Liver (tissue), 8 donors: ENCODE measurements at regions not wholly inside any gene's neighbourhood (a gene's known extent, or its start where the extent isn't known, plus 50 kb on each side); places are given as distances from the start of the nearest gene placed in this dataset.

Experiments
- DNase-seq: peaks from one replicate; pipeline ENCODE4 v3.0.0-alpha.2; 2017; ENCODE audit warnings: low spot score
- H3K27ac ChIP-seq, 2 donors: one replicate each; pipeline ENCODE4 v1.7.0; 2013; ENCODE audit warnings: inconsistent platforms in 2 of 2, low read length in 2 of 2, control low read depth in 1 of 2, low read depth in 1 of 2, mild to moderate bottlenecking in 1 of 2
- H3K27me3 ChIP-seq, 4 donors: one replicate each; pipeline versions ENCODE4 v1.6.1 to v1.7.0; 2013; ENCODE audit warnings: low read length in 3 of 4, inconsistent platforms in 1 of 4, mild to moderate bottlenecking in 1 of 4, moderate library complexity in 1 of 4; ENCODE audit not compliant: control insufficient read depth in 4 of 4, insufficient read depth in 4 of 4
- H3K36me3 ChIP-seq, 4 donors: one replicate each; pipeline versions ENCODE4 v1.6.1 to v1.7.0; 2013; ENCODE audit warnings: low read length in 3 of 4, mild to moderate bottlenecking in 3 of 4, low read depth in 1 of 4, moderate library complexity in 1 of 4; ENCODE audit not compliant: control insufficient read depth in 4 of 4, insufficient read depth in 3 of 4
- H3K4me1 ChIP-seq, 4 donors: one replicate each; pipeline versions ENCODE4 v1.6.1 to v1.7.0; 2013; ENCODE audit warnings: low read length in 3 of 4, mild to moderate bottlenecking in 3 of 4, moderate library complexity in 1 of 4; ENCODE audit not compliant: control insufficient read depth in 4 of 4, insufficient read depth in 4 of 4
- H3K4me3 ChIP-seq, 3 donors: one replicate each; pipeline versions ENCODE4 v1.6.1 to v1.7.0; 2013; ENCODE audit warnings: low read length in 3 of 3, control low read depth in 1 of 3, low read depth in 1 of 3, mild to moderate bottlenecking in 1 of 3
- H3K9ac ChIP-seq, 2 donors: one replicate each; pipeline ENCODE4 v1.7.0; 2013; ENCODE audit warnings: low read length in 2 of 2, mild to moderate bottlenecking in 2 of 2, moderate library complexity in 2 of 2, control low read depth in 1 of 2, low read depth in 1 of 2
- H3K9me3 ChIP-seq, 4 donors: one replicate each; pipeline versions ENCODE4 v1.6.1 to v1.7.0; 2013; ENCODE audit warnings: low read length in 3 of 4; ENCODE audit not compliant: control insufficient read depth in 4 of 4
- FOXA1 ChIP-seq: IDR thresholded peaks from 2 replicates; pipeline ENCODE4 v1.6.1; 2016; ENCODE audit warnings: antibody characterized with exemption
- FOXA2 ChIP-seq: IDR thresholded peaks from 2 replicates; pipeline ENCODE4 v1.6.1; 2016; ENCODE audit warnings: antibody characterized with exemption
- GABPA ChIP-seq, 2 donors: IDR thresholded peaks in 1 of 2; conservative IDR thresholded peaks in 1 of 2; 2 replicates each; pipeline ENCODE4 v1.6.1; 2016; ENCODE audit warnings: antibody characterized with exemption in 2 of 2, mild to moderate bottlenecking in 1 of 2, moderate library complexity in 1 of 2
- JUND ChIP-seq, 2 donors: IDR thresholded peaks; 2 replicates each; pipeline ENCODE4 v1.6.1; 2016; ENCODE audit warnings: antibody characterized with exemption in 2 of 2
- NR2F2 ChIP-seq: IDR thresholded peaks from 2 replicates; pipeline ENCODE4 v1.6.1; 2016; ENCODE audit warnings: antibody characterized with exemption
- RAD21 ChIP-seq, 2 donors: IDR thresholded peaks; 2 replicates each; pipeline ENCODE4 v1.6.1; 2016; ENCODE audit warnings: antibody characterized with exemption in 2 of 2, mild to moderate bottlenecking in 2 of 2
- RXRA ChIP-seq, 2 donors: IDR thresholded peaks; 2 replicates each; pipeline ENCODE4 v1.6.1; 2017 to 2018; ENCODE audit warnings: antibody characterized with exemption in 2 of 2, mild to moderate bottlenecking in 1 of 2
- SP1 ChIP-seq: IDR thresholded peaks from 2 replicates; pipeline ENCODE4 v1.6.1; 2018; ENCODE audit warnings: antibody characterized with exemption, mild to moderate bottlenecking
- TAF1 ChIP-seq: conservative IDR thresholded peaks from 2 replicates; pipeline ENCODE4 v1.6.1; 2016; ENCODE audit warnings: antibody characterized with exemption, mild to moderate bottlenecking
- YY1 ChIP-seq: IDR thresholded peaks from 2 replicates; pipeline ENCODE4 v1.6.1; 2016; ENCODE audit warnings: antibody characterized with exemption, mild to moderate bottlenecking
- WGBS: extraction: QIAGEN DNeasy Blood & Tissue Kit; methylation state at CpG from one replicate; pipeline ENCODE4 v1.1.7; 2013; 5-methylcytosine and 5-hydroxymethylcytosine counted together
- TF ChIP-seq, protein P1 (sequence below): fragments of 150-350 bp; IDR thresholded peaks from 2 replicates; pipeline ENCODE4 v1.5.1; 2017; ENCODE audit warnings: improper control_type of control experiment, low read depth, low read length; ENCODE audit not compliant: missing input control
- TF ChIP-seq, protein P2 (sequence below): IDR thresholded peaks from 2 replicates; pipeline ENCODE4 v1.6.1; 2016; ENCODE audit warnings: antibody characterized with exemption
- TF ChIP-seq, protein P3 (sequence below): IDR thresholded peaks from 2 replicates; pipeline ENCODE4 v1.6.1; 2016; ENCODE audit warnings: antibody characterized with exemption, mild to moderate bottlenecking
- donor health status: healthy.
- donor health status: healthy.
- donor health status: healthy.
- donor health status: healthy.
- donor health status: healthy.

DNA sequence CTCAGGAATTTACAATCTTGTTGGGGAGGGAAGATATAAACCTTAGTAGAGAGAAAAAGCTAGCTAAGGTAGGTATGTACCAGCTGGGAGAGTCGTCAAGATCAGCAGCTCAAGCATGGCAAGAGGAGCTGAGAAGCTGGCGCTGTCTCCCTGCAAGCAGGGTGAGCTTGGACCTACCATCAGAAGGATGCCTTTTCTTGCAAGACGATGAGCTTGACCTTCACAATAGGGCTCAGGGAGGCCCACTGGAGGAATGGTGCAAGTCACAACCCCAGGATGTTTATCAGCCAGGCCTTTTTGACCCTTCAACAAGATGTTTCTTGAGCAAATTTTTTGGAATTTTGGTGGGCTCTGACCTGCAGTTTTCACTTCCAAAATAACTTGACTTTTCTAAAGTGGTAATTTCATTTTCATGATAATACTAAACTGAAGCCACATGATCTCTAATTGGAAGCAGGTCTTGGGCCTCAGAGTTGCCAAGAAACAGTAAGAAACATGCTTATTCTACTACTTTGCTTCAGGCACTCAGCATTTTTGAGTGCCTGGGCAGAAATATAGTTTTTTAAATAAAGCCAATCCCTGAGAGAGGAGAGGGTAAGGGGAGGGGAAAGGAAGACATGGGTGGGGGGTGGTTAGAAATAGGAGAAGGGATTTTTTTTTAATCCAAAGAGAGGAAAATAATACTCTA, 258.1 kb downstream of the CLIC5 start (continued):
- TF ChIP-seq, protein P1, sequence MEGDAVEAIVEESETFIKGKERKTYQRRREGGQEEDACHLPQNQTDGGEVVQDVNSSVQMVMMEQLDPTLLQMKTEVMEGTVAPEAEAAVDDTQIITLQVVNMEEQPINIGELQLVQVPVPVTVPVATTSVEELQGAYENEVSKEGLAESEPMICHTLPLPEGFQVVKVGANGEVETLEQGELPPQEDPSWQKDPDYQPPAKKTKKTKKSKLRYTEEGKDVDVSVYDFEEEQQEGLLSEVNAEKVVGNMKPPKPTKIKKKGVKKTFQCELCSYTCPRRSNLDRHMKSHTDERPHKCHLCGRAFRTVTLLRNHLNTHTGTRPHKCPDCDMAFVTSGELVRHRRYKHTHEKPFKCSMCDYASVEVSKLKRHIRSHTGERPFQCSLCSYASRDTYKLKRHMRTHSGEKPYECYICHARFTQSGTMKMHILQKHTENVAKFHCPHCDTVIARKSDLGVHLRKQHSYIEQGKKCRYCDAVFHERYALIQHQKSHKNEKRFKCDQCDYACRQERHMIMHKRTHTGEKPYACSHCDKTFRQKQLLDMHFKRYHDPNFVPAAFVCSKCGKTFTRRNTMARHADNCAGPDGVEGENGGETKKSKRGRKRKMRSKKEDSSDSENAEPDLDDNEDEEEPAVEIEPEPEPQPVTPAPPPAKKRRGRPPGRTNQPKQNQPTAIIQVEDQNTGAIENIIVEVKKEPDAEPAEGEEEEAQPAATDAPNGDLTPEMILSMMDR, result no peak

DNA sequence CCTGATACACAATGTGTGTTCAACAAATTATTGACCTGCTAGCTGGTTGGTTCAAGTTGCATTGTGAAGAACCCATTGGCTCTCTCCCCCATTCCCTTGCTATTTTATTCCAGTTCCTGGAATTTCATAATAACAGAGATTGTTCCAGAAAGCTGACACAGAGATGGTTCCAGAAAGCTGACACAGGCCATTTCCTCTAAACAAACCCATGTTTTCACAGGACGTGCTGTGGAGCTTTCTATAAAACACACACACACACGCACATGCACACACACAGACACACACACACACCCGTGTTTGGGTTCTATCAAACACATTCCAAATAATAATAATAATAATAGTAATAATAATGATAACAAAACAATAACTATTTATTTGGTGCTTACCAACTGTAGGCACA, 259.1 kb downstream of the CLIC5 start:
- WGBS, result 70% methylated on average over 3 of the region's 3 CpGs

DNA sequence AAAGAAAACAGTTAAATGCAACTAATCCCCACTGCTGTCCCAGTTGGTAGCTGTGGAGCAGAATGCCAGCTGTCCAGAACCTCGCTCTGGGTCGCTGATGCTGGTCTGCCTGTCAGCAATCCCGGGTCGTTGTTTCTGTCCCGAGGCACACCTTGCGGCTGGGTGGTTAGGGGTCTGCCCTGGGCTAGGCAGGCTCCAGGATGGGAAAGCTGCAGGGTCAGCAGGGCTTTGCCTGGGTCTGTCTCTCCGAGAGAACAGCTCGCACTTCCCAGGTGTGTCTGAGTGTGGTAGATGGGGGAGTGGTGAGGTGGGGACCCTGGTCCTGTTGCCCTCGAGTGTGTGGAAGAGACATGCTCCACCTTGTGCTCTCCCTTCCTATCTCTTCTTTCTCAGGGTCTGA, 261.2 kb downstream of the CLIC5 start:
- no peak overlapping the region for H3K9ac ChIP-seq
- no peaks in the 10 kb centered on the region for H3K36me3 ChIP-seq
- H3K27ac ChIP-seq, result no peak overlapping the region
- H3K27me3 ChIP-seq, result no peaks in the 10 kb centered on the region
- no peak for DNase-seq
- H3K4me1 ChIP-seq, result no peaks in the 10 kb centered on the region
- WGBS, result 84% methylated on average over 9 of the region's 9 CpGs
- no peaks in the 10 kb centered on the region for H3K9me3 ChIP-seq
- TF ChIP-seq RAD21 (IDR thresholded peaks at IDR 0.05), result no peak
- TF ChIP-seq, protein P1, result no peak
- no peak for TF ChIP-seq FOXA2
- no peak for TF ChIP-seq TAF1
- no peak for TF ChIP-seq NR2F2
- TF ChIP-seq FOXA1, result no peak
- TF ChIP-seq, protein P2, sequence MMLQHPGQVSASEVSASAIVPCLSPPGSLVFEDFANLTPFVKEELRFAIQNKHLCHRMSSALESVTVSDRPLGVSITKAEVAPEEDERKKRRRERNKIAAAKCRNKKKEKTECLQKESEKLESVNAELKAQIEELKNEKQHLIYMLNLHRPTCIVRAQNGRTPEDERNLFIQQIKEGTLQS, result no peak
- H3K4me3 ChIP-seq, result no peak overlapping the region

More for the DNA sequence above, 259.1 kb downstream of the CLIC5 start:
- H3K9me3 ChIP-seq, result no peaks in the 10 kb centered on the region
- no peak overlapping the region for H3K27ac ChIP-seq
- no peak overlapping the region for H3K4me3 ChIP-seq
- H3K27me3 ChIP-seq, result no peaks in the 10 kb centered on the region
- H3K9ac ChIP-seq, result no peak overlapping the region
- TF ChIP-seq FOXA1, result no peak
- TF ChIP-seq NR2F2, result no peak
- TF ChIP-seq, protein P3, sequence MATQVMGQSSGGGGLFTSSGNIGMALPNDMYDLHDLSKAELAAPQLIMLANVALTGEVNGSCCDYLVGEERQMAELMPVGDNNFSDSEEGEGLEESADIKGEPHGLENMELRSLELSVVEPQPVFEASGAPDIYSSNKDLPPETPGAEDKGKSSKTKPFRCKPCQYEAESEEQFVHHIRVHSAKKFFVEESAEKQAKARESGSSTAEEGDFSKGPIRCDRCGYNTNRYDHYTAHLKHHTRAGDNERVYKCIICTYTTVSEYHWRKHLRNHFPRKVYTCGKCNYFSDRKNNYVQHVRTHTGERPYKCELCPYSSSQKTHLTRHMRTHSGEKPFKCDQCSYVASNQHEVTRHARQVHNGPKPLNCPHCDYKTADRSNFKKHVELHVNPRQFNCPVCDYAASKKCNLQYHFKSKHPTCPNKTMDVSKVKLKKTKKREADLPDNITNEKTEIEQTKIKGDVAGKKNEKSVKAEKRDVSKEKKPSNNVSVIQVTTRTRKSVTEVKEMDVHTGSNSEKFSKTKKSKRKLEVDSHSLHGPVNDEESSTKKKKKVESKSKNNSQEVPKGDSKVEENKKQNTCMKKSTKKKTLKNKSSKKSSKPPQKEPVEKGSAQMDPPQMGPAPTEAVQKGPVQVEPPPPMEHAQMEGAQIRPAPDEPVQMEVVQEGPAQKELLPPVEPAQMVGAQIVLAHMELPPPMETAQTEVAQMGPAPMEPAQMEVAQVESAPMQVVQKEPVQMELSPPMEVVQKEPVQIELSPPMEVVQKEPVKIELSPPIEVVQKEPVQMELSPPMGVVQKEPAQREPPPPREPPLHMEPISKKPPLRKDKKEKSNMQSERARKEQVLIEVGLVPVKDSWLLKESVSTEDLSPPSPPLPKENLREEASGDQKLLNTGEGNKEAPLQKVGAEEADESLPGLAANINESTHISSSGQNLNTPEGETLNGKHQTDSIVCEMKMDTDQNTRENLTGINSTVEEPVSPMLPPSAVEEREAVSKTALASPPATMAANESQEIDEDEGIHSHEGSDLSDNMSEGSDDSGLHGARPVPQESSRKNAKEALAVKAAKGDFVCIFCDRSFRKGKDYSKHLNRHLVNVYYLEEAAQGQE, result no peak
- TF ChIP-seq, protein P2, result no peak
- no peak for TF ChIP-seq RAD21 (IDR thresholded peaks at IDR 0.05)
- TF ChIP-seq SP1, result no peak
- no peak for TF ChIP-seq TAF1
- TF ChIP-seq JUND (IDR thresholded peaks at IDR 0.05), result no peak
- TF ChIP-seq, protein P1, result no peak
- no peak for TF ChIP-seq YY1
- no peak for TF ChIP-seq GABPA (IDR thresholded peaks at IDR 0.05 in 1 of 2, conservative IDR thresholded peaks at IDR 0.05 in 1 of 2)
- TF ChIP-seq RXRA (IDR thresholded peaks at IDR 0.05), result no peak
- no peaks in the 10 kb centered on the region for H3K4me1 ChIP-seq
- no peaks in the 10 kb centered on the region for H3K36me3 ChIP-seq
- DNase-seq, result no peak
